Kidney (tissue), 13 donors: ENCODE measurements at regions not wholly inside any gene's neighbourhood (a gene's known extent, or its start where the extent isn't known, plus 50 kb on each side); places are given as distances from the start of the nearest gene placed in this dataset.

Experiments used
- DNase-seq, 5 donors: peaks; one replicate each; pipeline ENCODE4 v3.0.0-alpha.2; 2013 to 2020
- FAIRE-seq: peaks from 2 replicates; lab custom pipeline; 2012; peaks lifted over from hg19 to GRCh38; lab: Jason Lieb, UNC
- H3K27ac ChIP-seq, 2 donors: one replicate each; pipeline ENCODE4 v1.7.0; 2013; ENCODE audit warnings: low read depth in 2 of 2, low read length in 2 of 2, inconsistent platforms in 1 of 2
- H3K27me3 ChIP-seq: one replicate; pipeline ENCODE4 v1.7.1; 2013; ENCODE audit warnings: low read length, inconsistent platforms; ENCODE audit not compliant: control insufficient read depth, insufficient read depth
- H3K36me3 ChIP-seq, 3 donors: one replicate each; pipeline versions ENCODE4 v1.7.0 to v1.7.1; 2013; ENCODE audit warnings: low read length in 3 of 3, control low read depth in 1 of 3, inconsistent platforms in 1 of 3; ENCODE audit not compliant: insufficient read depth in 3 of 3, control insufficient read depth in 2 of 3
- H3K4me1 ChIP-seq, 3 donors: one replicate each; pipeline versions ENCODE4 v1.7.0 to v1.7.1; 2013; ENCODE audit warnings: low read length in 3 of 3, inconsistent platforms in 1 of 3, low read depth in 1 of 3; ENCODE audit not compliant: control insufficient read depth in 2 of 3, insufficient read depth in 2 of 3
- H3K4me3 ChIP-seq, 3 donors: one replicate each; pipeline versions ENCODE4 v1.7.0 to v1.8.1; 2013; ENCODE audit warnings: low read length in 3 of 3, control low read depth in 1 of 3, inconsistent platforms in 1 of 3
- H3K9ac ChIP-seq, 3 donors: one replicate each; pipeline versions ENCODE4 v1.7.0 to v1.7.1; 2013; ENCODE audit warnings: low read length in 3 of 3, control low read depth in 1 of 3, inconsistent platforms in 1 of 3
- H3K9me3 ChIP-seq, 3 donors: one replicate each; pipeline versions ENCODE4 v1.7.0 to v1.7.1; 2013; ENCODE audit warnings: low read length in 3 of 3, control low read depth in 1 of 3, inconsistent platforms in 1 of 3; ENCODE audit not compliant: control insufficient read depth in 2 of 3, insufficient read depth in 1 of 3
- CTCF ChIP-seq: IDR thresholded peaks from 3 replicates; pipeline ENCODE4 v1.5.1; 2012; ENCODE audit warnings: mild to moderate bottlenecking, moderate library complexity, borderline replicate concordance; ENCODE audit not compliant: insufficient read depth; ENCODE audit errors: extremely low read depth
- intact Hi-C: fragments of 100-400 bp; cut with DNase I; formaldehyde crosslinking; loops from one replicate; pipeline ENCODE4 v1.11.1; 2022
- donor health status: control.
- donor health status: control.
- donor health status: control.
- donor health status: control.
- donor health status: control.
- donor health status: DM: yes; HTN: yes; CAD: no.
- donor health status: Normal renal cell carcinoma (clear cell type).

GRCh38 chr11:45458269-45458668 lies 172.1 kb upstream of the SYT13 start:
- FAIRE-seq: no peak
- no peaks in the 10 kb centered on the region for H3K9me3 ChIP-seq
- intact Hi-C loops: no loop called here
- TF ChIP-seq CTCF: no peak
- H3K27me3 ChIP-seq: no peaks in the 10 kb centered on the region
- H3K27ac ChIP-seq: no peak overlapping the region
- no peak for DNase-seq
- no peak overlapping the region for H3K4me3 ChIP-seq
- H3K9ac ChIP-seq: no peak overlapping the region
- no peaks in the 10 kb centered on the region for H3K36me3 ChIP-seq
- H3K4me1 ChIP-seq: no peaks in the 10 kb centered on the region

GRCh38 chr11:45457649-45458048 lies 171.5 kb upstream of the SYT13 start:
- no peak for TF ChIP-seq CTCF
- H3K27me3 ChIP-seq: no peaks in the 10 kb centered on the region
- H3K4me1 ChIP-seq: no peaks in the 10 kb centered on the region
- H3K4me3 ChIP-seq: no peak overlapping the region
- no peak overlapping the region for H3K9ac ChIP-seq
- no peak overlapping the region for H3K27ac ChIP-seq
- no peak for FAIRE-seq
- intact Hi-C loops: no loop called here
- no peaks in the 10 kb centered on the region for H3K9me3 ChIP-seq
- no peaks in the 10 kb centered on the region for H3K36me3 ChIP-seq
- no peak for DNase-seq

- intact Hi-C loops: no loop called here
Observed at GRCh38 chr11:45456686-45457085, 170.5 kb upstream of the SYT13 start.

More at GRCh38 chr11:45456686-45457085, 170.5 kb upstream of the SYT13 start:
- FAIRE-seq (no peak), DNase-seq (no peak)
- H3K9ac ChIP-seq: no peak overlapping the region
- H3K4me3 ChIP-seq: no peak overlapping the region
- H3K27me3 ChIP-seq: no peaks in the 10 kb centered on the region
- no peaks in the 10 kb centered on the region for H3K4me1 ChIP-seq
- no peak for TF ChIP-seq CTCF
- H3K27ac ChIP-seq: no peak overlapping the region
- no peaks in the 10 kb centered on the region for H3K36me3 ChIP-seq
- no peaks in the 10 kb centered on the region for H3K9me3 ChIP-seq
